Fibroblast of skin of abdomen (primary cell): ENCODE measurements at regions not wholly inside any gene's neighbourhood (a gene's known extent, or its start where the extent isn't known, plus 50 kb on each side); places are given as distances from the start of the nearest gene placed in this dataset.

ENCODE experiments used
- DNase-seq: peaks from one replicate; pipeline ENCODE4 v3.0.0-alpha.2; 2013

- DNase-seq: no peak
Measured at GRCh38 chr20:39534846-39535245, 572.7 kb downstream of the DHX35 start.

GRCh38 chr20:39533858-39534257 lies 571.7 kb downstream of the DHX35 start:
- DNase-seq: no peak

GRCh38 chr20:39532205-39532604 lies 570.1 kb downstream of the DHX35 start:
- no peak for DNase-seq

GRCh38 chr20:39528436-39528835 lies 566.3 kb downstream of the DHX35 start:
- DNase-seq: no peak

GRCh38 chr20:39524371-39524911 lies 562.3 kb downstream of the DHX35 start:
- DNase-seq: peak; percentile 30

GRCh38 chr20:39523405-39523804 lies 561.3 kb downstream of the DHX35 start:
- DNase-seq: no peak

GRCh38 chr20:39518654-39519053 lies 556.5 kb downstream of the DHX35 start:
- peak; percentile 62 for DNase-seq

- no peak for DNase-seq
Measured at GRCh38 chr20:39516964-39517363, 554.8 kb downstream of the DHX35 start.

GRCh38 chr20:39504710-39505094 lies 542.6 kb downstream of the DHX35 start:
- DNase-seq: peak; percentile 72

- DNase-seq: peak; percentile 85
Measured at GRCh38 chr20:39503902-39504709, 542.0 kb downstream of the DHX35 start.

GRCh38 chr20:39492223-39492797 lies 530.2 kb downstream of the DHX35 start:
- no peak for DNase-seq

- no peak for DNase-seq
Measured at GRCh38 chr20:39491711-39492110, 529.6 kb downstream of the DHX35 start.

GRCh38 chr20:39489986-39490560 lies 527.9 kb downstream of the DHX35 start:
- no peak for DNase-seq

- no peak for DNase-seq
Measured at GRCh38 chr20:39480276-39481043, 518.3 kb downstream of the DHX35 start.

GRCh38 chr20:39479196-39479810 lies 517.2 kb downstream of the DHX35 start:
- DNase-seq: no peak

GRCh38 chr20:39474879-39475278 lies 512.7 kb downstream of the DHX35 start:
- no peak for DNase-seq

- DNase-seq: no peak
Measured at GRCh38 chr20:39473536-39473935, 511.4 kb downstream of the DHX35 start.

- DNase-seq: no peak
Measured at GRCh38 chr20:39468703-39469102, 506.6 kb downstream of the DHX35 start.

- DNase-seq: no peak
Measured at GRCh38 chr20:39464238-39464637, 502.1 kb downstream of the DHX35 start.

- no peak for DNase-seq
Measured at GRCh38 chr20:39462416-39462945, 500.3 kb downstream of the DHX35 start.

GRCh38 chr20:39458452-39458851 lies 496.3 kb downstream of the DHX35 start:
- DNase-seq: no peak

- DNase-seq: no peak
Measured at GRCh38 chr20:39453890-39454289, 491.7 kb downstream of the DHX35 start.
